Parathyroid adenoma (tissue), 2 donors: ENCODE measurements at regions not wholly inside any gene's neighbourhood (a gene's known extent, or its start where the extent isn't known, plus 50 kb on each side); places are given as distances from the start of the nearest gene placed in this dataset.

Source experiments
- H2AFZ ChIP-seq: fragments of 300-600 bp; sonication (generic); one replicate; pipeline ENCODE4 v1.7.0; 2017; ENCODE audit warnings: antibody characterized with exemption, mild to moderate bottlenecking
- H3K27ac ChIP-seq: fragments of 300-600 bp; sonication (generic); one replicate; pipeline ENCODE4 v1.7.0; 2017
- H3K27me3 ChIP-seq: fragments of 300-600 bp; sonication (generic); one replicate; pipeline ENCODE4 v1.7.0; 2017; ENCODE audit warnings: low read length; ENCODE audit not compliant: control insufficient read depth, insufficient read depth
- H3K36me3 ChIP-seq: fragments of 300-600 bp; sonication (generic); one replicate; pipeline ENCODE4 v1.7.0; 2017; ENCODE audit warnings: low read length; ENCODE audit not compliant: control insufficient read depth, insufficient read depth
- H3K4me1 ChIP-seq: fragments of 300-600 bp; sonication (generic); one replicate; pipeline ENCODE4 v1.7.0; 2017; ENCODE audit warnings: control low read depth
- H3K4me2 ChIP-seq: fragments of 300-600 bp; sonication (generic); one replicate; pipeline ENCODE4 v1.7.0; 2017; ENCODE audit warnings: low read length
- H3K4me3 ChIP-seq: fragments of 300-600 bp; sonication (generic); one replicate; pipeline ENCODE4 v1.7.0; 2017; ENCODE audit warnings: low read depth, low read length
- H3K79me2 ChIP-seq: fragments of 300-600 bp; sonication (generic); one replicate; pipeline ENCODE4 v1.7.0; 2017; ENCODE audit warnings: control low read depth
- H3K9ac ChIP-seq: fragments of 300-600 bp; sonication (generic); one replicate; pipeline ENCODE4 v1.7.0; 2017; ENCODE audit warnings: mild to moderate bottlenecking
- H3K9me3 ChIP-seq: fragments of 300-600 bp; sonication (generic); one replicate; pipeline ENCODE4 v1.7.0; 2017; ENCODE audit warnings: low read length; ENCODE audit not compliant: control insufficient read depth
- CTCF ChIP-seq: fragments of 300-600 bp; sonication (generic); IDR thresholded peaks from one replicate; pipeline ENCODE4 v1.7.0; 2017; ENCODE audit warnings: antibody characterized with exemption, mild to moderate bottlenecking
- donor health status: primary hyperparathyroidism.

DNA sequence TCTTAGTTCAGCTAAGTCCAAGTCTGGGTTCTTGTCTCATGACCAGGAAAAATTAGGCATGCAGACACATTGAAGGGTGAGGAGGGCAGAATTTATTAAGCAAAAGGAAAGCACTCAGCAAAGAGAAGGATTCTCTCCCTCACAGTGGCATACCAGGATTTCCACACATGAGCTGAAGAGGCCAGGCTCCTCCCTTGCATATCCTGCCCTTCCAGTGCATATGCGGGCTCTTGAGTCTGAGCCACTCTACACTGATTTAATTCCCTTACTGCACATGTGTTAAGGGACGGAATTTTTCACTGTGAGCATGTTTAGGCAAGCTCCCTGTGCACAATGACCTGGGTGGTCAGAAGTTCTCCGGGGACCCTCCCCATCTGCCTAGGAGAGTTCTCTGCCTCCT lies 652.7 kb upstream of the POM121L12 start:
- Histone ChIP-seq H3K9me3 (no peaks in the 10 kb centered on the region), H3K9ac (no peak overlapping the region)
- TF ChIP-seq CTCF = no peak

GRCh38 chr7:52369922-52370321 lies 665.5 kb upstream of the POM121L12 start:
- no peaks in the 10 kb centered on the region for H3K4me1 ChIP-seq
- no peaks in the 10 kb centered on the region for H3K27me3 ChIP-seq
- no peak overlapping the region for H3K9ac ChIP-seq
- no peaks in the 10 kb centered on the region for H3K9me3 ChIP-seq
- no peak overlapping the region for H3K4me3 ChIP-seq
- H3K4me2 ChIP-seq = no peak overlapping the region
- no peak for TF ChIP-seq CTCF
- H3K79me2 ChIP-seq = no peaks in the 10 kb centered on the region
- no peak overlapping the region for H2AFZ ChIP-seq
- no peaks in the 10 kb centered on the region for H3K36me3 ChIP-seq
- H3K27ac ChIP-seq = no peak overlapping the region

More for the DNA sequence above, 652.7 kb upstream of the POM121L12 start:
- H3K36me3 ChIP-seq = no peaks in the 10 kb centered on the region
- no peak overlapping the region for H2AFZ ChIP-seq
- no peak overlapping the region for H3K4me3 ChIP-seq
- H3K4me2 ChIP-seq = no peak overlapping the region
- no peaks in the 10 kb centered on the region for H3K27me3 ChIP-seq
- H3K4me1 ChIP-seq = no peaks in the 10 kb centered on the region
- no peaks in the 10 kb centered on the region for H3K79me2 ChIP-seq
- no peak overlapping the region for H3K27ac ChIP-seq

DNA sequence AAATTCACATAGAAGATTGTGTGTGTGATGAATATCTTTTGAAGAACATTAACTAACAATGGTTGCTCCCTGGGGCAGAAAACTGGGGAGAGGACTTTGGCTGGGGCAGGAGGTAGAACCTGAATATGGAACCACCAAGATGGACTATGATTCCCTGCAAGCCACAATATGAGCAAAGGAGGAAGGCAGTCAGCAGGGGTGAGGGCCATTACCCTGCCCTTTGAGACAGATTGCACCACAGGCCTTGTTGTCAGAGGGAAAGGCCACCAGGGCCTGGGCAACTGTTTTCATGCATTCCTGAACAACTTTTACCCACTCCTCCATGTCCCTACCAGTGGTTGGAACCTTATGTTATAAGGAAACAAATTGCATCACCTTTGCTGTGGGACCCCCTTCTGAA lies 670.1 kb upstream of the POM121L12 start:
- Histone ChIP-seq H3K27ac (no peak overlapping the region), H3K9ac (no peak overlapping the region), H3K27me3 (no peaks in the 10 kb centered on the region), H3K36me3 (no peaks in the 10 kb centered on the region), H3K9me3 (no peaks in the 10 kb centered on the region), H3K4me1 (no peaks in the 10 kb centered on the region), H2AFZ (no peak overlapping the region), H3K4me3 (no peak overlapping the region), H3K79me2 (no peaks in the 10 kb centered on the region), H3K4me2 (no peak overlapping the region)
- no peak for TF ChIP-seq CTCF

DNA sequence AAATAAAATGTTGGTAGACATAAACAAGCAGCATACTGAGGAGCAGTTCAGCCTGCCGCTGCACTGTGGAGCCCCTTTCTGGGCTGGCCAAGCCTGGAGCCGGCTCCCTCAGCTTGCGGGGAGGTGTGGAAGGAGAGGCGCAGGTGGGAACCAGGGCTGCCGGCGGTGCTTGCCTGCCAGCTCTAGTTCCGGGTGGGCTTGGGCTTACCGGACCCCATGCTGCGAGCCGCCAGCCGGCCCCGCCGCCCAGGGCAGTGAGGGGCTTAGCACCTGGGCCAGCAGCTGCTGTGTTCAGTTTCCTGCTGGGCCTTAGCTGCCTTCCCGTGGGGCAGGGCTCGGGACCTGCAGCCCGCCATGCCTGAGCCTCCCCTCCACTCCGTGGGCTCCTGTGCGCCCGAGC lies 672.9 kb upstream of the POM121L12 start:
- Histone ChIP-seq H3K27ac (no peak overlapping the region), H3K9ac (no peak overlapping the region), H3K4me3 (no peak overlapping the region), H3K36me3 (no peaks in the 10 kb centered on the region), H3K4me1 (no peaks in the 10 kb centered on the region), H3K27me3 (no peaks in the 10 kb centered on the region), H3K79me2 (no peaks in the 10 kb centered on the region), H2AFZ (no peak overlapping the region), H3K4me2 (no peak overlapping the region), H3K9me3 (no peaks in the 10 kb centered on the region)
- no peak for TF ChIP-seq CTCF

DNA sequence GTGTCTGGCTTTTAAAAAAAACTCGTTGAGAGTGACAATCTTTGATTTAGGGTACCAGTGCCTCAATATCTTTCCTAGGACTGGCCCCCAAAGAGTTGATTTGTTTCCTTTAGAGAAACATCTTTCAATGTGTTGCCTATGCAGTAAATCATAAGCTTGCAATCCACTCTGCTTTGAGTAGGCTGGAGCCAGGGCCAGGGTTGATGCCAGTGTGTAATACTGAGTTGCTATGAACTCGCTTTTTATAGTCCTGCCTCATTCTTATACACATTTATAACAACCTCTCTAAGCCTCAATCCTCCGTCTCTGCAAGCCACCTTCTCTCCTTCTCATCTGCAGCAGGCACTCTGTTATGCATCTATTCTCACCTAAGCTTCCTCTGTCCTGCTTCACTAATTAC lies 674.9 kb upstream of the POM121L12 start:
- Histone ChIP-seq H3K9ac (no peak overlapping the region), H2AFZ (no peak overlapping the region), H3K27me3 (no peaks in the 10 kb centered on the region), H3K27ac (no peak overlapping the region), H3K4me3 (no peak overlapping the region), H3K36me3 (no peaks in the 10 kb centered on the region), H3K9me3 (no peaks in the 10 kb centered on the region), H3K4me2 (no peak overlapping the region), H3K79me2 (no peaks in the 10 kb centered on the region), H3K4me1 (no peaks in the 10 kb centered on the region)
- no peak for TF ChIP-seq CTCF
